ENCODE measurements at regions not wholly inside any gene's neighbourhood (a gene's known extent, or its start where the extent isn't known, plus 50 kb on each side); places are given as distances from the start of the nearest gene placed in this dataset.

DNA sequence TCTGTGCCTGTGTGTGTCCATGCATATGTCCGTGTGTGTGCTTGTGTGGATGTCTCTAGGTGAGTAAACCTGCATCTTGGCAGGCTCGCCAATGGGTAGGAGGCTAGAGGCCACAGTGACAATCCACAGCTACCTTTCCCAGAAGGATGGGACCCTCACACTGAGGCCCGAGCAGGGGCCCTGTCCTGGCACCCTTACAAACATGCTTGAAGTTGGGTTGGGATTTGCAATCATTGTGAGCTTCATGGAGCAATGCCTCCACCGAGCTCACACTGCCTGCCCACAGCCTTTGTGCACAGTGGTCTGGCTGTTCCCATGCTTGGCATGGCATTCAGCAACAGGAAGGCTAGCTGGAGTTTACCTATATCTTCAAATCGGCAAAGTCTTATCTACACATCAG is 311.1 kb upstream of the IRX1 start:
- H3K27me3 ChIP-seq (ENCODE audit: control insufficient read depth in 5 of 5, insufficient read depth in 4 of 5, low read length in 5 of 5): peaks cover 0 to 7% (median 2%) of the 10 kb centered on the region in 5 donors
- H3K36me3 ChIP-seq (ENCODE audit: control insufficient read depth in 5 of 5, insufficient read depth in 5 of 5, low read length in 5 of 5): no peaks in the 10 kb centered on the region
- H3K4me3 ChIP-seq (ENCODE audit: low read depth in 1 of 5, low read length in 5 of 5): no peak overlapping the region

DNA sequence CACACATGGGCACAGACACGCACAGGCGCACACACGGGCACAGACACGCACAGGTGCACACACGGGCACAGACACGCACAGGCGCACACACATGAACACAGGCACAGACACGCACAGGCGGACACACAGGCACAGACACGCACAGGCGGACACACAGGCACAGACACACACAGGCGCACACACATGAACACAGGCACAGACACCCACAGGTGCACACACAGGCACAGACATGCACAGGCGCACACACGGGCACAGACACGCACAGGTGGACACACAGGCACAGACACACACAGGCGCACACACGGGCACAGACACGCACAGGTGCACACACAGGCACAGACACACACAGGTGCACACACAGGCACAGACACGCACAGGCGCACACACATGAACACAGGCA is 312.8 kb upstream of the IRX1 start:
- no peaks in the 10 kb centered on the region for H3K4me1 ChIP-seq (ENCODE audit: control insufficient read depth in 5 of 5, insufficient read depth in 5 of 5, low read length in 5 of 5)
- no peak overlapping the region for H3K4me3 ChIP-seq (ENCODE audit: low read depth in 1 of 5, low read length in 5 of 5)
- no peak overlapping the region for H3K27ac ChIP-seq (ENCODE audit: low read depth, low read length)
- H3K9me3 ChIP-seq (ENCODE audit: control insufficient read depth in 5 of 5, low read length in 5 of 5): peaks cover 0 to 2% (median 0%) of the 10 kb centered on the region in 5 donors
- H3K36me3 ChIP-seq (ENCODE audit: control insufficient read depth in 5 of 5, insufficient read depth in 5 of 5, low read length in 5 of 5): no peaks in the 10 kb centered on the region
- peaks cover 0 to 7% (median 2%) of the 10 kb centered on the region in 5 donors for H3K27me3 ChIP-seq (ENCODE audit: control insufficient read depth in 5 of 5, insufficient read depth in 4 of 5, low read length in 5 of 5)
- H3K9ac ChIP-seq (ENCODE audit: low read length in 5 of 5): no peak overlapping the region

More for the DNA sequence above, 311.1 kb upstream of the IRX1 start:
- Histone ChIP-seq H3K9me3 (ENCODE audit: control insufficient read depth in 5 of 5, low read length in 5 of 5) (no peaks in the 10 kb centered on the region), H3K4me1 (ENCODE audit: control insufficient read depth in 5 of 5, insufficient read depth in 5 of 5, low read length in 5 of 5) (no peaks in the 10 kb centered on the region), H3K9ac (ENCODE audit: low read length in 5 of 5) (no peak overlapping the region), H3K27ac (ENCODE audit: low read depth, low read length) (no peak overlapping the region)

DNA sequence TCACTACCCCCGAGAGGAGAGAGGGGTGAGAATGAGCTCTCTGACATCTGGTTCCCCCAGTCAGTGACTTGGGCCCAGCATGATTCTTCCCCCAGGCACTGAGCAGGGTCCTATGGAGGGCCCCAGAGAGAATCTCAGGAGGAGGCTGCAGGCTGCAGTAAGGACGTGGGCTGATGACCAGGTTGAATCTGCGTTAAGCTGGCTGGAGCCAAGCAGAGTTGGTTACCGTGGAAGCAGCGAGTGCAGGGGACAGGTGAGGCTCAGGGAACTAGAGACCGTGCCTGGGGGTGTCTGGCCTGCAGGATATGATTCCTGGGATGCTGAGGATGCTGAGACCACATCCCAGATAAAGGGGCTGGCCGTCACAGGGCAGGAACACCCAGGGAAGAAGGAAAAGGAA is 314.3 kb upstream of the IRX1 start:
- Histone ChIP-seq H3K9me3 (ENCODE audit: control insufficient read depth in 5 of 5, low read length in 5 of 5) (peaks cover 0 to 2% (median 0%) of the 10 kb centered on the region in 5 donors), H3K4me1 (ENCODE audit: control insufficient read depth in 5 of 5, insufficient read depth in 5 of 5, low read length in 5 of 5) (no peaks in the 10 kb centered on the region), H3K4me3 (ENCODE audit: low read depth in 1 of 5, low read length in 5 of 5) (no peak overlapping the region)

DNA sequence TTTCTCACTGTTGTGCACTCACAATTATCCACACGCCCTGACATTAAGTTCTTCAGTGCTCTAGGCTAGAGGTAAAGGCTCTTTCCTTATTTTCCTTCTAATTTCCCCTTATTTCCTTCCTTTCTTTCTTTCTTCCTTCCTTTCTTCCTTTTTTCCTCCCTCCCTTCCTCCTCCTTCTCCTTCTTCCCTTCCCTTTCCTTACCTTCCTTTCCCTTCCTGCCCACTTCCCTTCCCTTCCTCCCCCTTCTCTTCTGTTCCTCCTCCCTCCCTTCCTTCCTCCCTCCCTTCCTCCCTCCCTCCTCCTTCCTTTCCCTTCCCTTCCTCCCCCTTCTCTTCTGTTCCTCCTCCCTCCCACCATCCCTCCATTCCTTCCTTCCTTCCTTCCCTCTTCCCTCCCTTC is 317.0 kb upstream of the IRX1 start:
- Histone ChIP-seq H3K27me3 (ENCODE audit: control insufficient read depth in 5 of 5, insufficient read depth in 4 of 5, low read length in 5 of 5) (peaks cover 0 to 8% (median 2%) of the 10 kb centered on the region in 5 donors), H3K27ac (ENCODE audit: low read depth, low read length) (no peak overlapping the region), H3K36me3 (ENCODE audit: control insufficient read depth in 5 of 5, insufficient read depth in 5 of 5, low read length in 5 of 5) (no peaks in the 10 kb centered on the region), H3K9me3 (ENCODE audit: control insufficient read depth in 5 of 5, low read length in 5 of 5) (peaks cover 0 to 2% (median 0%) of the 10 kb centered on the region in 5 donors), H3K4me1 (ENCODE audit: control insufficient read depth in 5 of 5, insufficient read depth in 5 of 5, low read length in 5 of 5) (no peaks in the 10 kb centered on the region), H3K4me3 (ENCODE audit: low read depth in 1 of 5, low read length in 5 of 5) (no peak overlapping the region), H3K9ac (ENCODE audit: low read length in 5 of 5) (no peak overlapping the region)

More for the DNA sequence above, 314.3 kb upstream of the IRX1 start:
- no peak overlapping the region for H3K27ac ChIP-seq (ENCODE audit: low read depth, low read length)
- peaks cover 0 to 7% (median 2%) of the 10 kb centered on the region in 5 donors for H3K27me3 ChIP-seq (ENCODE audit: control insufficient read depth in 5 of 5, insufficient read depth in 4 of 5, low read length in 5 of 5)
- no peaks in the 10 kb centered on the region for H3K36me3 ChIP-seq (ENCODE audit: control insufficient read depth in 5 of 5, insufficient read depth in 5 of 5, low read length in 5 of 5)
- no peak overlapping the region for H3K9ac ChIP-seq (ENCODE audit: low read length in 5 of 5)

DNA sequence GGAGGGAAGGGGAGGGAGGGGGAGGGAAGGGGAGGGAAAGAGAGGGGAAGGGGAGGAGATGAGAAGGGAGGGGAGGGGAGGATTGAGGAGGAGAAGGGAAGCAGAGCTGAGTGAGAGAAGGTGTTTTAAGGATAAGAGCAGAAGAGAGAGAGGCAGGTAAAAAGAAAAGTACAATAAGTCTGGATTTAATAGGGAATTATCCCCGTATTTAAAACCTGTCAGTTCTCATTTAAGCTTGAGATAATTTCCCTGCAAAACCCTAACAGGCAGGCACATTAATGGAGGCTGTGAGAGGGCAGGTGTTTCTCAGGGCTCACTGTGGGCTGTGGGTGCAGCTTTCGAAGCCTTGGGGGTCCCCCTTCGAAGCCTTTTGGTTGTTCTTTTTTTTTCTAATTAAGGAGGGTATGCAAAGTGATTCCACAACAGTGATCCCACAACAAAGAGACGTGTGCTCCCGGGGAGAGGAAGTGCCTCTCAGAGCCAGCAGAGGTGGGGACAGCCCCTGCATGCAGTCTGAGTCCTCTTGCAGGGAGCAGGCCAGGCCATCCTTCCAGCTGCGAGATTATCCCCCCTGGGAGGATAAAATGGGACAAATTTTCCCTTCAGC is 317.9 kb upstream of the IRX1 start:
- Histone ChIP-seq H3K4me1 (ENCODE audit: control insufficient read depth in 5 of 5, insufficient read depth in 5 of 5, low read length in 5 of 5) (no peaks in the 10 kb centered on the region), H3K27me3 (ENCODE audit: control insufficient read depth in 5 of 5, insufficient read depth in 4 of 5, low read length in 5 of 5) (peaks cover 0 to 6% (median 2%) of the 10 kb centered on the region in 5 donors), H3K9me3 (ENCODE audit: control insufficient read depth in 5 of 5, low read length in 5 of 5) (peaks cover 0 to 2% (median 0%) of the 10 kb centered on the region in 5 donors), H3K9ac (ENCODE audit: low read length in 5 of 5) (no peak overlapping the region), H3K27ac (ENCODE audit: low read depth, low read length) (no peak overlapping the region), H3K36me3 (ENCODE audit: control insufficient read depth in 5 of 5, insufficient read depth in 5 of 5, low read length in 5 of 5) (no peaks in the 10 kb centered on the region), H3K4me3 (ENCODE audit: low read depth in 1 of 5, low read length in 5 of 5) (no peak overlapping the region)

DNA sequence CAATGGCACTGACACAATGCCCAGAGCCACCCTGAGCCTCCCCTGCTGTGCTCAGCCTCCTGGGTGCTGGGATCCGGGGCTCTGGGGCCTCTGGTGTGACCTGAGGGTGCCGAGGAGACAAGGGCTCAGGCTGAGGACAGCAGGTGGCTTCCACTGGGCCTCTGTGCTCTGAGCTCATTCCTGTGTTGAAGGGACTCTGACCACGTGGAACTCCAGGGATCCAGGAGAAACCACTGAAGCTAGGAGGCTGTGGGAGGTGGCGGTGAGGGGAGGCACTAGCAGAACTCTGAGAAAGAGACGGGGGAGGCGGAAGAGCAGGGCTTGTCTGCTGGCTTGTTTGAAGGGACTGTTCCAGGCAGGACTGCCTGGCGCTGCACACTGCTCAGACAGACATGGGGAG is 318.7 kb upstream of the IRX1 start:
- Histone ChIP-seq H3K27me3 (ENCODE audit: control insufficient read depth in 5 of 5, insufficient read depth in 4 of 5, low read length in 5 of 5) (peaks cover 0 to 6% (median 3%) of the 10 kb centered on the region in 5 donors), H3K9me3 (ENCODE audit: control insufficient read depth in 5 of 5, low read length in 5 of 5) (peaks cover 0 to 2% (median 0%) of the 10 kb centered on the region in 5 donors), H3K4me3 (ENCODE audit: low read depth in 1 of 5, low read length in 5 of 5) (no peak overlapping the region), H3K9ac (ENCODE audit: low read length in 5 of 5) (no peak overlapping the region), H3K4me1 (ENCODE audit: control insufficient read depth in 5 of 5, insufficient read depth in 5 of 5, low read length in 5 of 5) (no peaks in the 10 kb centered on the region), H3K27ac (ENCODE audit: low read depth, low read length) (no peak overlapping the region), H3K36me3 (ENCODE audit: control insufficient read depth in 5 of 5, insufficient read depth in 5 of 5, low read length in 5 of 5) (no peaks in the 10 kb centered on the region)

DNA sequence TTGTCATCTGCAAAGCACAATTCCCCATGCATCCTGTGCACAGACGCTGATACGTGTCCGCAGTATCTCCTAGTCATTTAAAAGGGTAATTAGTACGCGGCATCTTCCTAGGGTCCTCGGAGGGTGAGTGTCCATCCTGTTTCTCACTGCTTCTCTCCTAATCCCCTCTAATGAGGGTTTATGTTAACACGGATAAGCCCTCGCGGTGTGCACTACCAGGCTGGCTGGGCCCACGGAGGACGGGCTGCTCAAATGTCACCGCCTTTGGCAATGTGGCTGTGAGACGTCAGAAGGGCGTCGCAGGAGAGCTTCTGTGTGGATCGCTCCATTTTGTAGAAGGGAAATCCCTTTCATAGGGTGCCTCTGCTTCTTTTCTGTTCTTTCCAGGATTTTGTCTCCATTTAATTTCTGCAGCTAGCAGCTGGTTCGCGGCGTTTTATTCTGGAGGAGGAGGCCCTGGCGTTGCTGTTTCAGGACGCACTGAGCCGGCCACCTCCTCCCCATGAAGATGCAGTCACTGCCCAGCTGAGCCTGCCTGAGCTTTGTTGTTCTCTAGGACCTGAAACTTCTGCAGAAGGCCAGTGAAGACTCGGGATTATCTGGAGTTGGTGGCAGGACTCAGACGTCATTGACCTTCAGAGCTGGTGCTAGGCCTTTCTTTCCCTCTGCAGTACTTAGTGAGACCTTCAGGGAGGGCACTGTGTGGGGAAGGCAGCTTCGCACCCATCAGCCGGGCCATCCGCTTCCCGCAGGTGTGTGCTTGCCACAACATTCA is 326.1 kb upstream of the IRX1 start:
- peaks cover 0 to 8% (median 3%) of the 10 kb centered on the region in 5 donors for H3K27me3 ChIP-seq (ENCODE audit: control insufficient read depth in 5 of 5, insufficient read depth in 4 of 5, low read length in 5 of 5)
- no peak overlapping the region for H3K4me3 ChIP-seq (ENCODE audit: low read depth in 1 of 5, low read length in 5 of 5)
- no peaks in the 10 kb centered on the region for H3K36me3 ChIP-seq (ENCODE audit: control insufficient read depth in 5 of 5, insufficient read depth in 5 of 5, low read length in 5 of 5)
- H3K27ac ChIP-seq (ENCODE audit: low read depth, low read length): no peak overlapping the region
- H3K9ac ChIP-seq (ENCODE audit: low read length in 5 of 5): no peak overlapping the region
- H3K9me3 ChIP-seq (ENCODE audit: control insufficient read depth in 5 of 5, low read length in 5 of 5): no peaks in the 10 kb centered on the region
- no peaks in the 10 kb centered on the region for H3K4me1 ChIP-seq (ENCODE audit: control insufficient read depth in 5 of 5, insufficient read depth in 5 of 5, low read length in 5 of 5)

DNA sequence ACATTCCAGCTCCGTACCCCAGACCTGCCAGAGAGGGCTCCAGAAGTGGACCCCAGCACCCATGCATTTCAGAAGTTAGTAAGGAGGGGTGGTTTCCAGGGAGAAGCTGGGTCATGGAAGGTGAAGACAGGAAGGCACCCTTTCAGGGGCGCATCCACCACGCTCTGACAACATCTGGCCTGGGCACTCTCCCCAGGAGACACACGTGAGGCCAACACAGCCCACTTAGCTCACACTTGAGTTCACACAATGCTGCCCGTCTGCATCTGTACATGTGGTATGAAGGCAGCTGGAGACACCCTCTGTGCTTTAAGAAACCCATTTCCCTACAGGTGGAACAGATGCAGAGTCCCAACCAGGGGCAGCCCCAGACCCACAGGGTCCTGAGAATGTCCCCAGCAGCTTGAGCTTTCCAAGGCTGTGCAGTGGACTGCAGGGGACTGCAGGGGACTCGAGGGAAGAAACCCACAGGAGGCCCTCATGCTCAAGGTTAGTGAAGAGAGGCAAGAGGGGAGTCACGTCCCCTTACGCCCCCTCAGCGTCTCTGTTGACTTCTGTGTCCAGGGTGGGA is 326.8 kb upstream of the IRX1 start:
- Histone ChIP-seq H3K4me1 (ENCODE audit: control insufficient read depth in 5 of 5, insufficient read depth in 5 of 5, low read length in 5 of 5) (no peaks in the 10 kb centered on the region), H3K27me3 (ENCODE audit: control insufficient read depth in 5 of 5, insufficient read depth in 4 of 5, low read length in 5 of 5) (peaks cover 0 to 5% (median 3%) of the 10 kb centered on the region in 5 donors), H3K9ac (ENCODE audit: low read length in 5 of 5) (no peak overlapping the region), H3K9me3 (ENCODE audit: control insufficient read depth in 5 of 5, low read length in 5 of 5) (no peaks in the 10 kb centered on the region), H3K27ac (ENCODE audit: low read depth, low read length) (no peak overlapping the region), H3K4me3 (ENCODE audit: low read depth in 1 of 5, low read length in 5 of 5) (no peak overlapping the region), H3K36me3 (ENCODE audit: control insufficient read depth in 5 of 5, insufficient read depth in 5 of 5, low read length in 5 of 5) (no peaks in the 10 kb centered on the region)

DNA sequence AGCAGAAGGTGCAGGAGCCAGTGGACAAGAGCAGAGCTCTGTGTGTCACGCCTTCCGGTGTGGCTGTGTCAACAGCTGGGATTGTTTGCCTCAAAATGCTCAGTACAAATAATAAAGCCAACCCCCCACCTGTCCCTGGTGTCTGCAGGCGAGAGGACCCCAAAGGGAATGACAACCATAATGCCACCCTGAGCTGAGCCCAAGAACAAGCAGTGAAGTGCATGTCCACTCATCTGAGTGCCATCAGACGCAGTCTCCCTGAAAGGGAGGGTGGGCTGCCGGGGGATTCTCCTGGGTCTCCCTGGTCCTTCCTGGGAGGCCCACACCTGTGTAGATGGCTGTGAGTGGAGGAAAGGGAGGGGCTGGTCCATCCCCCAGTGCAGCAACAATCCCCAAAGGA is 328.8 kb upstream of the IRX1 start:
- Histone ChIP-seq H3K9ac (ENCODE audit: low read length in 5 of 5) (no peak overlapping the region), H3K4me3 (ENCODE audit: low read depth in 1 of 5, low read length in 5 of 5) (no peak overlapping the region), H3K27ac (ENCODE audit: low read depth, low read length) (no peak overlapping the region), H3K9me3 (ENCODE audit: control insufficient read depth in 5 of 5, low read length in 5 of 5) (no peaks in the 10 kb centered on the region), H3K27me3 (ENCODE audit: control insufficient read depth in 5 of 5, insufficient read depth in 4 of 5, low read length in 5 of 5) (peaks cover 0 to 5% (median 0%) of the 10 kb centered on the region in 5 donors), H3K36me3 (ENCODE audit: control insufficient read depth in 5 of 5, insufficient read depth in 5 of 5, low read length in 5 of 5) (no peaks in the 10 kb centered on the region), H3K4me1 (ENCODE audit: control insufficient read depth in 5 of 5, insufficient read depth in 5 of 5, low read length in 5 of 5) (no peaks in the 10 kb centered on the region)

DNA sequence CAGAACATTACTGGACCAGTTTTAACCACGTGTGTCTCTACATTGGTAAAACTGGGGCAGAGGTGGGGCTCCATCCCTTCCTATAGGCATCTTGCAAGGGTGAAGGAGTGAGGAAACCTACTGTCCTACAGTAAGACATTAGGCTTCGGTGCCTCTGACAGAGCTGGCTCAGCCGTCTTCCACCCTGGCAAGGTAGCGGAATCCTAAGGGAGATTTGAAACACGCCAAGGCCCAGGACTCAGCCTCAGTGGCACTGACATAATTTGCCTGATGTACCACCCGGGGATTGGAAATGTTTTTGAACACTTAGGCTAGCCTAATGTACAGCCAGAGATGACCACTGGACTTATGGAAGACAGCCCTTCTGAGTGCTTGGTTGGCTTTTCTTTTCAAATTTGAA is 329.7 kb upstream of the IRX1 start:
- Histone ChIP-seq H3K4me1 (ENCODE audit: control insufficient read depth in 5 of 5, insufficient read depth in 5 of 5, low read length in 5 of 5) (no peaks in the 10 kb centered on the region), H3K9me3 (ENCODE audit: control insufficient read depth in 5 of 5, low read length in 5 of 5) (no peaks in the 10 kb centered on the region), H3K27ac (ENCODE audit: low read depth, low read length) (no peak overlapping the region), H3K27me3 (ENCODE audit: control insufficient read depth in 5 of 5, insufficient read depth in 4 of 5, low read length in 5 of 5) (peaks cover 0 to 4% (median 2%) of the 10 kb centered on the region in 5 donors), H3K4me3 (ENCODE audit: low read depth in 1 of 5, low read length in 5 of 5) (no peak overlapping the region), H3K9ac (ENCODE audit: low read length in 5 of 5) (no peak overlapping the region), H3K36me3 (ENCODE audit: control insufficient read depth in 5 of 5, insufficient read depth in 5 of 5, low read length in 5 of 5) (no peaks in the 10 kb centered on the region)

Measured in subcutaneous abdominal adipose tissue (tissue), 5 donors.